ENCODE measurements at regions not wholly inside any gene's neighbourhood (a gene's known extent, or its start where the extent isn't known, plus 50 kb on each side); places are given as distances from the start of the nearest gene placed in this dataset.

- DNase-seq (ENCODE audit: low spot score, unreplicated experiment), result no peak
- no peaks in the 10 kb centered on the region for H3K27me3 Mint-ChIP-seq
- H3K4me3 Mint-ChIP-seq (ENCODE audit: low read depth), result no peak overlapping the region
- peaks cover 13% of the 10 kb centered on the region for H3K9me3 Mint-ChIP-seq (ENCODE audit: low read depth)
- TF ChIP-seq CTCF (IDR thresholded peaks at IDR 0.05; ENCODE audit: unreplicated experiment), result no peak
- H3K36me3 Mint-ChIP-seq (ENCODE audit: insufficient read depth), result no peaks in the 10 kb centered on the region
- H3K4me1 Mint-ChIP-seq (ENCODE audit: low read depth), result no peaks in the 10 kb centered on the region
- H3K27ac Mint-ChIP-seq, result no peak overlapping the region
Measured at GRCh38 chrX:39499996-39500395, 597.8 kb downstream of the BCOR start.

- no peaks in the 10 kb centered on the region for H3K27me3 Mint-ChIP-seq
- no peak for TF ChIP-seq CTCF (IDR thresholded peaks at IDR 0.05; ENCODE audit: unreplicated experiment)
- no peak for DNase-seq (ENCODE audit: low spot score, unreplicated experiment)
- H3K27ac Mint-ChIP-seq, result no peak overlapping the region
- H3K36me3 Mint-ChIP-seq (ENCODE audit: insufficient read depth), result no peaks in the 10 kb centered on the region
- no peak overlapping the region for H3K4me3 Mint-ChIP-seq (ENCODE audit: low read depth)
- peaks cover 16% of the 10 kb centered on the region for H3K9me3 Mint-ChIP-seq (ENCODE audit: low read depth)
- no peaks in the 10 kb centered on the region for H3K4me1 Mint-ChIP-seq (ENCODE audit: low read depth)
Measured at GRCh38 chrX:39501822-39502221, 595.9 kb downstream of the BCOR start.

GRCh38 chrX:39502486-39502885, 595.3 kb downstream of the BCOR start:
- Mint-ChIP-seq H3K4me3 (ENCODE audit: low read depth) (no peak overlapping the region), H3K27me3 (no peaks in the 10 kb centered on the region), H3K4me1 (ENCODE audit: low read depth) (no peaks in the 10 kb centered on the region), H3K36me3 (ENCODE audit: insufficient read depth) (no peaks in the 10 kb centered on the region), H3K27ac (no peak overlapping the region), H3K9me3 (ENCODE audit: low read depth) (peaks cover 16% of the 10 kb centered on the region)
- DNase-seq (ENCODE audit: low spot score, unreplicated experiment), result no peak
- TF ChIP-seq CTCF (IDR thresholded peaks at IDR 0.05; ENCODE audit: unreplicated experiment), result no peak

- no peak for DNase-seq (ENCODE audit: low spot score, unreplicated experiment)
- H3K27me3 Mint-ChIP-seq, result no peaks in the 10 kb centered on the region
- no peak overlapping the region for H3K4me3 Mint-ChIP-seq (ENCODE audit: low read depth)
Measured at GRCh38 chrX:39504227-39504626, 593.5 kb downstream of the BCOR start.

GRCh38 chrX:39504850-39505259, 592.9 kb downstream of the BCOR start:
- H3K4me1 Mint-ChIP-seq (ENCODE audit: low read depth), result no peaks in the 10 kb centered on the region
- peaks cover 24% of the 10 kb centered on the region for H3K9me3 Mint-ChIP-seq (ENCODE audit: low read depth)
- no peak for DNase-seq (ENCODE audit: low spot score, unreplicated experiment)
- no peak overlapping the region for H3K4me3 Mint-ChIP-seq (ENCODE audit: low read depth)
- H3K27me3 Mint-ChIP-seq, result no peaks in the 10 kb centered on the region
- no peak overlapping the region for H3K27ac Mint-ChIP-seq
- no peaks in the 10 kb centered on the region for H3K36me3 Mint-ChIP-seq (ENCODE audit: insufficient read depth)
- no peak for TF ChIP-seq CTCF (IDR thresholded peaks at IDR 0.05; ENCODE audit: unreplicated experiment)

More at GRCh38 chrX:39504227-39504626, 593.5 kb downstream of the BCOR start:
- no peaks in the 10 kb centered on the region for H3K4me1 Mint-ChIP-seq (ENCODE audit: low read depth)
- H3K36me3 Mint-ChIP-seq (ENCODE audit: insufficient read depth), result no peaks in the 10 kb centered on the region
- H3K9me3 Mint-ChIP-seq (ENCODE audit: low read depth), result peaks cover 22% of the 10 kb centered on the region
- no peak overlapping the region for H3K27ac Mint-ChIP-seq
- no peak for TF ChIP-seq CTCF (IDR thresholded peaks at IDR 0.05; ENCODE audit: unreplicated experiment)
